Activated CD8-positive, alpha-beta memory T cell treated with anti-CD3 and anti-CD28 coated beads, Interleukin-2, amount 50 U/mL, for 48 hours (primary cell): ENCODE measurements at regions not wholly inside any gene's neighbourhood (a gene's known extent, or its start where the extent isn't known, plus 50 kb on each side); places are given as distances from the start of the nearest gene placed in this dataset.

Experiments
- DNase-seq: peaks from one replicate; pipeline ENCODE4 v3.0.0-alpha.2; 2020

GRCh38 chr6:148265054-148265453, 77.6 kb upstream of the SASH1 start:
- DNase-seq = no peak

GRCh38 chr6:148269386-148269785, 73.3 kb upstream of the SASH1 start:
- no peak for DNase-seq

GRCh38 chr6:148271711-148272439, 70.8 kb upstream of the SASH1 start:
- no peak for DNase-seq

GRCh38 chr6:148272597-148272996, 70.0 kb upstream of the SASH1 start:
- DNase-seq = no peak

GRCh38 chr6:148273962-148274752, 68.5 kb upstream of the SASH1 start:
- DNase-seq = no peak

GRCh38 chr6:148274809-148275208, 67.8 kb upstream of the SASH1 start:
- DNase-seq = no peak

- no peak for DNase-seq
Measured at GRCh38 chr6:148285205-148285604, 57.4 kb upstream of the SASH1 start.

GRCh38 chr6:148286563-148286962, 56.1 kb upstream of the SASH1 start:
- no peak for DNase-seq

GRCh38 chr6:148287623-148288333, 54.9 kb upstream of the SASH1 start:
- DNase-seq = no peak

- no peak for DNase-seq
Measured at GRCh38 chr6:148288541-148288940, 54.1 kb upstream of the SASH1 start.

- no peak for DNase-seq
Measured at GRCh38 chr6:148289153-148289552, 53.5 kb upstream of the SASH1 start.

GRCh38 chr6:148291876-148292275, 50.8 kb upstream of the SASH1 start:
- DNase-seq = no peak
